Kidney (tissue), 13 donors: ENCODE measurements at regions not wholly inside any gene's neighbourhood (a gene's known extent, or its start where the extent isn't known, plus 50 kb on each side); places are given as distances from the start of the nearest gene placed in this dataset.

Experiments used
- DNase-seq, 5 donors: peaks; one replicate each; pipeline ENCODE4 v3.0.0-alpha.2; 2013 to 2020
- FAIRE-seq: peaks from 2 replicates; lab custom pipeline; 2012; peaks lifted over from hg19 to GRCh38; lab: Jason Lieb, UNC
- H3K27ac ChIP-seq, 2 donors: one replicate each; pipeline ENCODE4 v1.7.0; 2013; ENCODE audit warnings: low read depth in 2 of 2, low read length in 2 of 2, inconsistent platforms in 1 of 2
- H3K27me3 ChIP-seq: one replicate; pipeline ENCODE4 v1.7.1; 2013; ENCODE audit warnings: low read length, inconsistent platforms; ENCODE audit not compliant: control insufficient read depth, insufficient read depth
- H3K36me3 ChIP-seq, 3 donors: one replicate each; pipeline versions ENCODE4 v1.7.0 to v1.7.1; 2013; ENCODE audit warnings: low read length in 3 of 3, control low read depth in 1 of 3, inconsistent platforms in 1 of 3; ENCODE audit not compliant: insufficient read depth in 3 of 3, control insufficient read depth in 2 of 3
- H3K4me1 ChIP-seq, 3 donors: one replicate each; pipeline versions ENCODE4 v1.7.0 to v1.7.1; 2013; ENCODE audit warnings: low read length in 3 of 3, inconsistent platforms in 1 of 3, low read depth in 1 of 3; ENCODE audit not compliant: control insufficient read depth in 2 of 3, insufficient read depth in 2 of 3
- H3K4me3 ChIP-seq, 3 donors: one replicate each; pipeline versions ENCODE4 v1.7.0 to v1.8.1; 2013; ENCODE audit warnings: low read length in 3 of 3, control low read depth in 1 of 3, inconsistent platforms in 1 of 3
- H3K9ac ChIP-seq, 3 donors: one replicate each; pipeline versions ENCODE4 v1.7.0 to v1.7.1; 2013; ENCODE audit warnings: low read length in 3 of 3, control low read depth in 1 of 3, inconsistent platforms in 1 of 3
- H3K9me3 ChIP-seq, 3 donors: one replicate each; pipeline versions ENCODE4 v1.7.0 to v1.7.1; 2013; ENCODE audit warnings: low read length in 3 of 3, control low read depth in 1 of 3, inconsistent platforms in 1 of 3; ENCODE audit not compliant: control insufficient read depth in 2 of 3, insufficient read depth in 1 of 3
- intact Hi-C: fragments of 100-400 bp; cut with DNase I; formaldehyde crosslinking; loops from one replicate; pipeline ENCODE4 v1.11.1; 2022
- TF ChIP-seq, protein P1 (sequence below): IDR thresholded peaks from 3 replicates; pipeline ENCODE4 v1.5.1; 2012; ENCODE audit warnings: mild to moderate bottlenecking, moderate library complexity, borderline replicate concordance; ENCODE audit not compliant: insufficient read depth; ENCODE audit errors: extremely low read depth
- donor health status: control.
- donor health status: control.
- donor health status: control.
- donor health status: control.
- donor health status: control.
- donor health status: DM: yes; HTN: yes; CAD: no.
- donor health status: Normal renal cell carcinoma (clear cell type).

- Histone ChIP-seq H3K9ac (no peak overlapping the region), H3K4me1 (peaks cover 0 to 2% (median 0%) of the 10 kb centered on the region in 3 donors), H3K27ac (no peak overlapping the region), H3K36me3 (no peaks in the 10 kb centered on the region), H3K9me3 (no peaks in the 10 kb centered on the region), H3K4me3 (no peak overlapping the region), H3K27me3 (no peaks in the 10 kb centered on the region)
- TF ChIP-seq, protein P1, sequence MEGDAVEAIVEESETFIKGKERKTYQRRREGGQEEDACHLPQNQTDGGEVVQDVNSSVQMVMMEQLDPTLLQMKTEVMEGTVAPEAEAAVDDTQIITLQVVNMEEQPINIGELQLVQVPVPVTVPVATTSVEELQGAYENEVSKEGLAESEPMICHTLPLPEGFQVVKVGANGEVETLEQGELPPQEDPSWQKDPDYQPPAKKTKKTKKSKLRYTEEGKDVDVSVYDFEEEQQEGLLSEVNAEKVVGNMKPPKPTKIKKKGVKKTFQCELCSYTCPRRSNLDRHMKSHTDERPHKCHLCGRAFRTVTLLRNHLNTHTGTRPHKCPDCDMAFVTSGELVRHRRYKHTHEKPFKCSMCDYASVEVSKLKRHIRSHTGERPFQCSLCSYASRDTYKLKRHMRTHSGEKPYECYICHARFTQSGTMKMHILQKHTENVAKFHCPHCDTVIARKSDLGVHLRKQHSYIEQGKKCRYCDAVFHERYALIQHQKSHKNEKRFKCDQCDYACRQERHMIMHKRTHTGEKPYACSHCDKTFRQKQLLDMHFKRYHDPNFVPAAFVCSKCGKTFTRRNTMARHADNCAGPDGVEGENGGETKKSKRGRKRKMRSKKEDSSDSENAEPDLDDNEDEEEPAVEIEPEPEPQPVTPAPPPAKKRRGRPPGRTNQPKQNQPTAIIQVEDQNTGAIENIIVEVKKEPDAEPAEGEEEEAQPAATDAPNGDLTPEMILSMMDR = no peak
- no peak for FAIRE-seq
- intact Hi-C loops = no loop called here
- peak in 2 of 5 donors; percentile 39 to 70 for DNase-seq
Observed at GRCh38 chr6:170130771-170131241, 160.1 kb downstream of the DLL1 start.

DNA sequence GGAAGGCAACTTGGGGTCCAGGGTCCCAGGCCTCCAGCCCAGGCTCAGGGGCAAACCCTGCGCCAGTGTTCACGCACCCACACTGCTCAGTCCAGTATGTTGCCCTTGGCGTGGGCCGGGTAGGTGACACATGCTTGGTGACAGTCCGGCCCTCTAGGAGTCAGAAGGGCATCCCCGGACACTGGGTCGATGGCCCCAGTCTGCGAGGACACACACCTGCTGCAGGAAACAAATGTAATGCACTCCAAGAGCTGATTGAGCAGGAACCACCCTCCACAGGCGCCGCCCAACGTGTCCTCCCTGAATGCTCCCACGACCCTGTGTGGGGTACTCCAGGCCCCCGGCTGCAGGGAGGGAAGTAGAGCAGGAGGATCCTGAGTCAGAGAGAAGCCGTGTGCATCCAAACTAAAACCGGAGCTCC, 160.7 kb downstream of the DLL1 start:
- TF ChIP-seq, protein P1 = no peak
- no peak overlapping the region for H3K4me3 ChIP-seq
- no peak overlapping the region for H3K27ac ChIP-seq
- DNase-seq (peak in 2 of 5 donors; percentile 31 to 49), FAIRE-seq (no peak)
- intact Hi-C loops = no loop called here
- peaks cover 0 to 2% (median 0%) of the 10 kb centered on the region in 3 donors for H3K4me1 ChIP-seq
- no peaks in the 10 kb centered on the region for H3K36me3 ChIP-seq
- H3K9ac ChIP-seq = no peak overlapping the region
- H3K27me3 ChIP-seq = no peaks in the 10 kb centered on the region
- H3K9me3 ChIP-seq = no peaks in the 10 kb centered on the region

- no peaks in the 10 kb centered on the region for H3K27me3 ChIP-seq
- peak; percentile 71 to 86 (median 81) for DNase-seq
- intact Hi-C loops = no loop called here
- peaks cover 0 to 2% (median 0%) of the 10 kb centered on the region in 3 donors for H3K4me1 ChIP-seq
- TF ChIP-seq, protein P1 = no peak
- H3K36me3 ChIP-seq = no peaks in the 10 kb centered on the region
- H3K27ac ChIP-seq = no peak overlapping the region
- FAIRE-seq = no peak
- no peaks in the 10 kb centered on the region for H3K9me3 ChIP-seq
- no peak overlapping the region for H3K9ac ChIP-seq
- H3K4me3 ChIP-seq = no peak overlapping the region
Observed at GRCh38 chr6:170129691-170130171, 161.1 kb downstream of the DLL1 start.
